SK-N-SH (cell line): ENCODE measurements at regions not wholly inside any gene's neighbourhood (a gene's known extent, or its start where the extent isn't known, plus 50 kb on each side); places are given as distances from the start of the nearest gene placed in this dataset.
A peak's percentile ranks its signal among the peaks of the same experiment; 100 is the strongest.

ENCODE experiments used
- CTCF ChIA-PET: fragments of 300-600, 350-600 bp; formaldehyde crosslinking; extraction: SDS; loops from one replicate; lab custom pipeline; 2021; lab: Yijun Ruan, JAX
- POLR2A ChIA-PET: fragments of 350-600 bp; sonication (Branson Sonifier 250); formaldehyde crosslinking; extraction: SDS; loops from one replicate; lab custom pipeline; 2020; ENCODE audit warnings: antibody characterized with exemption, inconsistent platforms; lab: Yijun Ruan, JAX
- DNase-seq: peaks from one replicate; pipeline ENCODE4 v3.0.0; 2012
- H2AFZ ChIP-seq: fragments of 200-600 bp; sonication (generic); 2 replicates; pipeline ENCODE4 v1.8.1; 2016; ENCODE audit warnings: antibody characterized with exemption, mild to moderate bottlenecking, low read depth
- H3F3A ChIP-seq: fragments of 200-600 bp; sonication (generic); replicated peaks from 2 replicates; pipeline ENCODE3; 2016; ENCODE audit warnings: antibody characterized with exemption, mild to moderate bottlenecking; ENCODE audit not compliant: insufficient read depth
- H3K27ac ChIP-seq, 2 experiments: fragments of 200-500 bp in 1 of 2; fragments of 200-600 bp in 1 of 2; sonication (Bioruptor generic) in 1 of 2; sonication (generic), shearing (Covaris generic) in 1 of 2; 2 replicates each; pipeline versions ENCODE4 v1.5.1 to v1.6.1; 2014 to 2016; ENCODE audit warnings: low read depth in 2 of 2, inconsistent platforms in 1 of 2, low read length in 1 of 2, mild to moderate bottlenecking in 1 of 2, mixed read lengths in 1 of 2
- H3K27me3 ChIP-seq: fragments of 200-600 bp; sonication (generic), shearing (Covaris generic); 2 replicates; pipeline ENCODE4 v1.6.1; 2016; ENCODE audit warnings: mixed run types; ENCODE audit not compliant: insufficient read depth
- H3K36me3 ChIP-seq, 2 experiments: fragments of 200-500 bp in 1 of 2; fragments of 200-600 bp in 1 of 2; sonication (Bioruptor generic) in 1 of 2; sonication (generic) in 1 of 2; replicated peaks in 1 of 2; 2 replicates each; pipeline versions ENCODE3 to v1.5.1; 2014 to 2016; ENCODE audit warnings: low read length in 1 of 2, mild to moderate bottlenecking in 1 of 2; ENCODE audit not compliant: insufficient read depth in 2 of 2, control insufficient read depth in 1 of 2
- H3K4me1 ChIP-seq, 2 experiments: fragments of 200-500 bp in 1 of 2; fragments of 200-600 bp in 1 of 2; sonication (Bioruptor generic) in 1 of 2; sonication (generic), shearing (Covaris generic) in 1 of 2; 2 replicates each; pipeline versions ENCODE4 v1.5.1 to v1.6.1; 2014 to 2016; ENCODE audit warnings: low read depth in 1 of 2, low read length in 1 of 2, mixed run types in 1 of 2; ENCODE audit not compliant: insufficient read depth in 2 of 2, control insufficient read depth in 1 of 2
- H3K4me2 ChIP-seq: fragments of 200-600 bp; sonication (generic), shearing (Covaris generic); 2 replicates; pipeline ENCODE4 v1.6.1; 2017; ENCODE audit warnings: mixed run types
- H3K4me3 ChIP-seq, 2 experiments: fragments of 200-500 bp in 1 of 2; fragments of 200-600 bp in 1 of 2; sonication (Bioruptor generic) in 1 of 2; sonication (generic), shearing (Covaris generic) in 1 of 2; 2 replicates each; pipeline versions ENCODE4 v1.5.1 to v1.8.1; 2014 to 2016; ENCODE audit warnings: low read depth in 2 of 2, inconsistent platforms in 1 of 2, low read length in 1 of 2, mild to moderate bottlenecking in 1 of 2, mixed read lengths in 1 of 2, moderate library complexity in 1 of 2
- H3K79me2 ChIP-seq: fragments of 200-600 bp; sonication (generic); 2 replicates; pipeline ENCODE4 v1.8.1; 2017; ENCODE audit warnings: mild to moderate bottlenecking; ENCODE audit not compliant: insufficient read depth
- H3K9ac ChIP-seq: fragments of 200-600 bp; sonication (generic); 2 replicates; pipeline ENCODE4 v1.6.1; 2017; ENCODE audit warnings: mixed run types
- H3K9me2 ChIP-seq: fragments of 200-600 bp; sonication (generic); 2 replicates; pipeline ENCODE4 v1.6.1; 2017; ENCODE audit warnings: mixed run types
- H3K9me3 ChIP-seq: fragments of 200-600 bp; sonication (generic); 2 replicates; pipeline ENCODE4 v1.6.1; 2017; ENCODE audit warnings: mixed run types, mild to moderate bottlenecking, moderate library complexity
- H4K20me1 ChIP-seq: fragments of 200-600 bp; sonication (generic); 2 replicates; pipeline ENCODE4 v1.6.1; 2017; ENCODE audit warnings: mild to moderate bottlenecking, mixed run types; ENCODE audit not compliant: insufficient read depth
- CHD2 ChIP-seq: fragments of 150-350 bp; IDR thresholded peaks from 2 replicates; pipeline ENCODE4 v1.6.1; 2018; ENCODE audit warnings: low read length; ENCODE audit not compliant: partially characterized antibody
- EP300 ChIP-seq, 2 experiments: IDR thresholded peaks; 2 replicates each; pipeline versions ENCODE4 v1.4.0 to v1.6.1; 2012; ENCODE audit warnings: borderline replicate concordance in 1 of 2, low read depth in 1 of 2, low read length in 1 of 2
- EZH2phosphoT487 ChIP-seq: fragments of 200-600 bp; sonication (generic); IDR thresholded peaks from 2 replicates; pipeline ENCODE4 v1.6.1; 2017; ENCODE audit warnings: low read depth, mixed run types, mild to moderate bottlenecking, antibody characterized with exemption, moderate library complexity, borderline replicate concordance
- FOSL2 ChIP-seq: IDR thresholded peaks from 2 replicates; pipeline ENCODE4 v1.4.0; 2012; ENCODE audit warnings: low read depth, mild to moderate bottlenecking, moderate library complexity, borderline replicate concordance
- FOXJ3 ChIP-seq: sonication (generic); formaldehyde crosslinking; IDR thresholded peaks from 2 replicates; pipeline ENCODE4 v1.5.1; 2020; ENCODE audit warnings: mild to moderate bottlenecking, missing genetic modification reagents
- GATA2 ChIP-seq: sonication (generic); formaldehyde crosslinking; IDR thresholded peaks from 2 replicates; pipeline ENCODE4 v1.5.0; 2020; ENCODE audit warnings: mild to moderate bottlenecking, missing genetic modification reagents
- IRF3 ChIP-seq: fragments of 150-350 bp; IDR thresholded peaks from 2 replicates; pipeline ENCODE4 v1.6.1; 2016; ENCODE audit warnings: mild to moderate bottlenecking, low read depth, low read length
- JUND ChIP-seq: IDR thresholded peaks from 2 replicates; pipeline ENCODE4 v1.4.0; 2012
- MAX ChIP-seq: IDR thresholded peaks from 2 replicates; pipeline ENCODE4 v1.4.0; 2012; ENCODE audit warnings: low read depth
- MEF2A ChIP-seq: IDR thresholded peaks from 2 replicates; pipeline ENCODE4 v1.4.0; 2012; ENCODE audit warnings: low read depth, borderline replicate concordance
- MXI1 ChIP-seq: IDR thresholded peaks from 2 replicates; pipeline ENCODE4 v1.6.1; 2012; ENCODE audit warnings: mild to moderate bottlenecking, low read depth, low read length, improper control_type of control experiment
- NRF1 ChIP-seq: IDR thresholded peaks from 2 replicates; pipeline ENCODE4 v1.6.1; 2012; ENCODE audit warnings: low read depth, mild to moderate bottlenecking, low read length
- PBX3 ChIP-seq: IDR thresholded peaks from 2 replicates; pipeline ENCODE4; 2012
- POLR2AphosphoS5 ChIP-seq: IDR thresholded peaks from 2 replicates; pipeline ENCODE4 v1.6.1; 2012; ENCODE audit warnings: low read depth, low read length
- RAD21 ChIP-seq: IDR thresholded peaks from 2 replicates; pipeline ENCODE4 v1.6.1; 2012; ENCODE audit warnings: mild to moderate bottlenecking, low read length
- RCOR1 ChIP-seq: fragments of 150-350 bp; IDR thresholded peaks from 2 replicates; pipeline ENCODE4 v1.6.1; 2017; ENCODE audit warnings: antibody characterized with exemption, low read length
- REST ChIP-seq: IDR thresholded peaks from 2 replicates; pipeline ENCODE4 v1.6.1; 2012; ENCODE audit warnings: mild to moderate bottlenecking, low read depth, low read length, moderate library complexity
- RFX5 ChIP-seq: IDR thresholded peaks from 2 replicates; pipeline ENCODE4 v1.6.1; 2012; ENCODE audit warnings: mild to moderate bottlenecking, improper control_type of control experiment, low read length
- RXRA ChIP-seq: IDR thresholded peaks from 2 replicates; pipeline ENCODE4 v1.4.0; 2012; ENCODE audit warnings: low read depth, mild to moderate bottlenecking, borderline replicate concordance
- SIN3A ChIP-seq: IDR thresholded peaks from 2 replicates; pipeline ENCODE4 v1.6.1; 2012; ENCODE audit warnings: low read depth, mild to moderate bottlenecking, low read length, moderate library complexity, borderline replicate concordance
- SMC3 ChIP-seq: IDR thresholded peaks from 2 replicates; pipeline ENCODE4 v1.6.1; 2012; ENCODE audit warnings: low read depth, low read length, improper control_type of control experiment
- TCF12 ChIP-seq: IDR thresholded peaks from 2 replicates; pipeline ENCODE4 v1.4.0; 2012
- YY1 ChIP-seq: IDR thresholded peaks from 2 replicates; pipeline ENCODE4 v1.4.0; 2012; ENCODE audit warnings: low read depth, mild to moderate bottlenecking
- WGBS: methylation state at CpG from one replicate; pipeline ENCODE4 v1.1.6; 2017; ENCODE audit warnings: low lambda C conversion rate; 5-methylcytosine and 5-hydroxymethylcytosine counted together

DNA sequence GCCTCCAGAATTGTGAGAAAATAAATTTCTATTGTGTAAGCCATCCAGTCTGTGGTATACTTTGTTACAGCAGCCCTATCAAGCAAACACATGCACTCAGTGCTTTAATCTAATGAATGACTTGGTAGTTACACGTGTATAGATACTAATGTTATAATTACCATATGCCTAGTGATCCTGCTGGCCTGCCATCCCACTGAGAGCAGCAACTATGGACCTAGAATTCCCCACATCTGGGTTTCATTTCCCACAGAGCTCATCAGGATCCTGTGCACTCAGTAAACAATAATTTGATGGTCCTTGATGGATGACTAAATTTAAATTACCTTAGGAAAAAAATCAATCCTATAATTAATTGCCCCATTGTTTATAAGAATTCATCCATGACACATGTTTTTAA is 86.5 kb upstream of the RGS1 start (continued):
- TF ChIP-seq MAX, result no peak
- TF ChIP-seq GATA2 (CRISPR knock-in tag), result no peak
- peak; percentile 97 for TF ChIP-seq TCF12
- TF ChIP-seq NRF1, result no peak
- TF ChIP-seq EP300 (IDR thresholded peaks at IDR 0.05; ENCODE audit: borderline replicate concordance in 1 of 2, low read depth in 1 of 2, low read length in 1 of 2), result peak; percentile 64 to 85; a peak in 3 of 4 replicates
- peak; percentile 84 for TF ChIP-seq POLR2AphosphoS5
- TF ChIP-seq YY1, result no peak
- peak; percentile 90 for TF ChIP-seq RCOR1
- no peak for TF ChIP-seq SMC3
- no peak for TF ChIP-seq FOSL2
- TF ChIP-seq MEF2A, result no peak
- 0 out of 2 replicates have a peak, but pooled peaks have one; percentile 39 for TF ChIP-seq FOXJ3 (CRISPR knock-in tag)
- peak; percentile 71; the same call in 1 of the 2 replicates for TF ChIP-seq MXI1

GRCh38 chr1:192489748-192490147 is 85.8 kb upstream of the RGS1 start:
- Histone ChIP-seq H3K4me3 (no peak overlapping the region), H3K9me3 (no peaks in the 10 kb centered on the region), H3K4me1 (peaks cover 18 to 22% of the 10 kb centered on the region in 2 experiments; a peak in 3 of 4 replicates), H3F3A (peaks cover 18% of the 10 kb centered on the region), H3K27me3 (no peaks in the 10 kb centered on the region), H2AFZ (peak overlapping the region; percentile 14; the same call in 1 of the 2 replicates), H3K4me2 (peak overlapping the region; percentile 14; the same call in 1 of the 2 replicates), H3K79me2 (no peaks in the 10 kb centered on the region), H3K27ac (peak overlapping the region; percentile 90 to 97), H4K20me1 (no peaks in the 10 kb centered on the region), H3K9me2 (no peaks in the 10 kb centered on the region), H3K36me3 (no peaks in the 10 kb centered on the region), H3K9ac (peak overlapping the region; percentile 47)
- peak; percentile 51 for DNase-seq
- WGBS, result 15% methylated on average over 2 of the region's 2 CpGs
- ChIA-PET POLR2A (no interaction called here), CTCF (interaction anchor here (0.8 to 1.3 kb wide), 4 partner anchors 12 to 530 kb away, joined by 3 to 4 read pairs (median 4); no protein-coding TSS in a partner anchor)
- TF ChIP-seq TCF12 (peak; percentile 69), EZH2phosphoT487 (no peak), JUND (peak; percentile 28; the same call in 1 of the 2 replicates), YY1 (no peak), MXI1 (peak; percentile 76), EP300 (IDR thresholded peaks at IDR 0.05; ENCODE audit: borderline replicate concordance in 1 of 2, low read depth in 1 of 2, low read length in 1 of 2) (peak in 1 of 2 experiments; percentile 73; a peak in 2 of 4 replicates), FOXJ3 (CRISPR knock-in tag) (no peak; the same call in none of the 2 replicates), RAD21 (peak; percentile 22), RXRA (no peak), REST (0 out of 2 replicates have a peak, but pooled peaks have one; percentile 24), RFX5 (no peak), FOSL2 (peak; percentile 23; the same call in 1 of the 2 replicates), PBX3 (peak; percentile 57), MAX (peak; percentile 69), SIN3A (0 out of 2 replicates have a peak, but pooled peaks have one; percentile 21), CHD2 (peak; percentile 24), RCOR1 (peak; percentile 49; the same call in 1 of the 2 replicates), IRF3 (no peak)
